ENCODE measurements at regions not wholly inside any gene's neighbourhood (a gene's known extent, or its start where the extent isn't known, plus 50 kb on each side); places are given as distances from the start of the nearest gene placed in this dataset.

DNA sequence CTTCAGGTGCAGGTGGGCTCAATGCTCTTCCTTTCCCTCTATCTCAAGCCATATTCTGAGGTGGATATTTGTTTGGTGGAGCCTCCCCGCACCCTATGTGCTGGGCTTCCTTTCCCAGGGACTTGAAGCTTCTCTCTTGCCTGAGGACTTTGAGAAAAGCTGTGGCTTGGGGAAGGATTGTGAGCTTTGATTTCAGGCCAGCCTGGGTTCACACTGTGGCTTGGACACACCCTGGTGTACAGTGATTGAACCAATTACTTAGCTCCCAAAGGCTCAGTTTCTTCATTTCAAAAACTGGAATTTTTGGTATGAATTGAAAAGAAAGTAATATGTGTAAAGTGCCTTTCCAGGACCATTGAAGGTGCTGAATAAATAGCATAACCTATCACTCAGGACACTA lies 224.5 kb upstream of the GLI3 start:
- no peak for DNase-seq (ENCODE audit: extremely low spot score)
- CTCF ChIA-PET, result no interaction called here
- POLR2A ChIA-PET, result no interaction called here
- no peak for TF ChIP-seq NFRKB (IDR thresholded peaks at IDR 0.05)
- TF ChIP-seq FOXM1 (IDR thresholded peaks at IDR 0.05; ENCODE audit: borderline replicate concordance), result no peak
- no peak for TF ChIP-seq SP1 (IDR thresholded peaks at IDR 0.05)
- no peak for TF ChIP-seq TARDBP (IDR thresholded peaks at IDR 0.05)
- TF ChIP-seq FOXK2 (IDR thresholded peaks at IDR 0.05), result no peak
- TF ChIP-seq L3MBTL2 (conservative IDR thresholded peaks at IDR 0.05), result no peak
- no peak for TF ChIP-seq CTBP1 (IDR thresholded peaks at IDR 0.05; ENCODE audit: borderline replicate concordance)
- TF ChIP-seq ZNF384 (IDR thresholded peaks at IDR 0.05), result no peak
- no peak for TF ChIP-seq FOXA1 (IDR thresholded peaks at IDR 0.05)
- TF ChIP-seq LEF1 (IDR thresholded peaks at IDR 0.05; ENCODE audit: borderline replicate concordance), result no peak
- no peak for TF ChIP-seq SUZ12 (IDR thresholded peaks at IDR 0.05)
- TF ChIP-seq HDGF (IDR thresholded peaks at IDR 0.05; ENCODE audit: borderline replicate concordance), result no peak
- TF ChIP-seq BHLHE40 (IDR thresholded peaks at IDR 0.05; ENCODE audit: borderline replicate concordance), result no peak
- no peak for TF ChIP-seq ARNT (IDR thresholded peaks at IDR 0.05)
- TF ChIP-seq, protein P1, sequence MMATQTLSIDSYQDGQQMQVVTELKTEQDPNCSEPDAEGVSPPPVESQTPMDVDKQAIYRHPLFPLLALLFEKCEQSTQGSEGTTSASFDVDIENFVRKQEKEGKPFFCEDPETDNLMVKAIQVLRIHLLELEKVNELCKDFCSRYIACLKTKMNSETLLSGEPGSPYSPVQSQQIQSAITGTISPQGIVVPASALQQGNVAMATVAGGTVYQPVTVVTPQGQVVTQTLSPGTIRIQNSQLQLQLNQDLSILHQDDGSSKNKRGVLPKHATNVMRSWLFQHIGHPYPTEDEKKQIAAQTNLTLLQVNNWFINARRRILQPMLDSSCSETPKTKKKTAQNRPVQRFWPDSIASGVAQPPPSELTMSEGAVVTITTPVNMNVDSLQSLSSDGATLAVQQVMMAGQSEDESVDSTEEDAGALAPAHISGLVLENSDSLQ (IDR thresholded peaks at IDR 0.05), result no peak

DNA sequence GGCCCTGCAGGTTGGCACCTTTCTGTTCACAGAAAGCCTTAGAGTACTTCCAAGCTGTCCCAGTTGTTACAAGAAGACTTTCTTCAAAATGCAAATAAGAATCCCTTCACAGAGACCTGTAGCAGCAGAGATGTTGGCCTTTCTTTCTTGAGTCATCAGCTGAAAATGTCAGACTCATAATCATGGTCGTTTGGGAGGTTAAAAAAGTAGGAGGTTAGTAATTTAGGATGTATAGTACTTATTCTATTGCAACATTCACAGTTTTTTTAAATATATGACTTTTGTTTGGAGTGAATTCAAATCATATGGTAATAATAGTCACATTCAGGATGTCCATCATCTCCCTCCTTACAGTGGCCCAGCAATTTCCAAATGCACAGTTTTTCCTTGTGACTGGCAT lies 223.9 kb upstream of the GLI3 start:
- no peak for DNase-seq (ENCODE audit: extremely low spot score)
- no peak for TF ChIP-seq NFRKB (IDR thresholded peaks at IDR 0.05)
- TF ChIP-seq HDGF (IDR thresholded peaks at IDR 0.05; ENCODE audit: borderline replicate concordance), result no peak
- no peak for TF ChIP-seq FOXM1 (IDR thresholded peaks at IDR 0.05; ENCODE audit: borderline replicate concordance)
- TF ChIP-seq L3MBTL2 (conservative IDR thresholded peaks at IDR 0.05), result no peak
- TF ChIP-seq CTBP1 (IDR thresholded peaks at IDR 0.05; ENCODE audit: borderline replicate concordance), result no peak
- TF ChIP-seq SP1 (IDR thresholded peaks at IDR 0.05), result no peak
- no peak for TF ChIP-seq ARNT (IDR thresholded peaks at IDR 0.05)
- TF ChIP-seq, protein P1 (IDR thresholded peaks at IDR 0.05), result no peak
- TF ChIP-seq FOXK2 (IDR thresholded peaks at IDR 0.05), result no peak
- no peak for TF ChIP-seq BHLHE40 (IDR thresholded peaks at IDR 0.05; ENCODE audit: borderline replicate concordance)
- no peak for TF ChIP-seq ZNF384 (IDR thresholded peaks at IDR 0.05)
- TF ChIP-seq ELF4 (IDR thresholded peaks at IDR 0.05), result no peak
- TF ChIP-seq SUZ12 (IDR thresholded peaks at IDR 0.05), result no peak
- TF ChIP-seq TARDBP (IDR thresholded peaks at IDR 0.05), result no peak
- TF ChIP-seq LEF1 (IDR thresholded peaks at IDR 0.05; ENCODE audit: borderline replicate concordance), result no peak
- no peak for TF ChIP-seq FOXA1 (IDR thresholded peaks at IDR 0.05)
- ChIA-PET POLR2A (no interaction called here), CTCF (no interaction called here)

DNA sequence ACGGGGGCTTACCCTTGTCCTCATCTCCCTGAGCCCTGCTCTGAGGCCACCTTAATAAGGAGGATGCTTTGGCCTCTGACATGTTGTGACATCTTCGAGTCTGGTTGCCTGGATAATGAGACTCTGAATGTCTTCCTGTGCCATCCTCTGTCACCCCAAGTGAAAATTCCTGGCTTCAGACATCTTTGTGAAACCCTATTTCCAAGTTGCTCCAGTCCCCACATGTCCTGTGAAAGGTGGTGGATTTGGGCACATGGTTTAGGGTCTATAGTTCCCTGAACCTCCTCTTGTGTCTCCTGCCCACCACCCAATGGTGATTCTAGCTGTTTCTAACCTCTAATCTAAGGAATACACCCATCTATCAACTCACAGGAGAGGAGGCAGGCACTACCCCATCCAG lies 223.1 kb upstream of the GLI3 start:
- CTCF ChIA-PET, result no interaction called here

GRCh38 chr7:42457663-42458062 lies 220.7 kb upstream of the GLI3 start:
- no peak for DNase-seq (ENCODE audit: extremely low spot score)
- TF ChIP-seq SUZ12 (IDR thresholded peaks at IDR 0.05) (no peak), BHLHE40 (IDR thresholded peaks at IDR 0.05; ENCODE audit: borderline replicate concordance) (no peak), TARDBP (IDR thresholded peaks at IDR 0.05) (no peak), L3MBTL2 (conservative IDR thresholded peaks at IDR 0.05) (no peak), FOXM1 (IDR thresholded peaks at IDR 0.05; ENCODE audit: borderline replicate concordance) (no peak), HDGF (IDR thresholded peaks at IDR 0.05; ENCODE audit: borderline replicate concordance) (no peak), FOXK2 (IDR thresholded peaks at IDR 0.05) (no peak), FOXA1 (IDR thresholded peaks at IDR 0.05) (no peak), CTBP1 (IDR thresholded peaks at IDR 0.05; ENCODE audit: borderline replicate concordance) (no peak), ELF4 (IDR thresholded peaks at IDR 0.05) (no peak), ARNT (IDR thresholded peaks at IDR 0.05) (no peak)
- TF ChIP-seq, protein P1 (IDR thresholded peaks at IDR 0.05), result no peak
- POLR2A ChIA-PET, result no interaction called here
- CTCF ChIA-PET, result no interaction called here

More for the DNA sequence above, 223.1 kb upstream of the GLI3 start:
- no peak for TF ChIP-seq LEF1 (IDR thresholded peaks at IDR 0.05; ENCODE audit: borderline replicate concordance)
- TF ChIP-seq ARNT (IDR thresholded peaks at IDR 0.05), result no peak
- TF ChIP-seq L3MBTL2 (conservative IDR thresholded peaks at IDR 0.05), result no peak
- no peak for TF ChIP-seq ZNF384 (IDR thresholded peaks at IDR 0.05)
- TF ChIP-seq, protein P1 (IDR thresholded peaks at IDR 0.05), result no peak
- no peak for TF ChIP-seq TARDBP (IDR thresholded peaks at IDR 0.05)
- TF ChIP-seq ELF4 (IDR thresholded peaks at IDR 0.05), result no peak
- TF ChIP-seq NFRKB (IDR thresholded peaks at IDR 0.05), result no peak
- no peak for TF ChIP-seq BHLHE40 (IDR thresholded peaks at IDR 0.05; ENCODE audit: borderline replicate concordance)
- no peak for TF ChIP-seq FOXM1 (IDR thresholded peaks at IDR 0.05; ENCODE audit: borderline replicate concordance)
- no peak for TF ChIP-seq SP1 (IDR thresholded peaks at IDR 0.05)
- TF ChIP-seq SUZ12 (IDR thresholded peaks at IDR 0.05), result no peak
- no peak for TF ChIP-seq HDGF (IDR thresholded peaks at IDR 0.05; ENCODE audit: borderline replicate concordance)
- TF ChIP-seq FOXA1 (IDR thresholded peaks at IDR 0.05), result no peak
- TF ChIP-seq CTBP1 (IDR thresholded peaks at IDR 0.05; ENCODE audit: borderline replicate concordance), result no peak
- no peak for TF ChIP-seq FOXK2 (IDR thresholded peaks at IDR 0.05)
- POLR2A ChIA-PET, result no interaction called here
- no peak for DNase-seq (ENCODE audit: extremely low spot score)

DNA sequence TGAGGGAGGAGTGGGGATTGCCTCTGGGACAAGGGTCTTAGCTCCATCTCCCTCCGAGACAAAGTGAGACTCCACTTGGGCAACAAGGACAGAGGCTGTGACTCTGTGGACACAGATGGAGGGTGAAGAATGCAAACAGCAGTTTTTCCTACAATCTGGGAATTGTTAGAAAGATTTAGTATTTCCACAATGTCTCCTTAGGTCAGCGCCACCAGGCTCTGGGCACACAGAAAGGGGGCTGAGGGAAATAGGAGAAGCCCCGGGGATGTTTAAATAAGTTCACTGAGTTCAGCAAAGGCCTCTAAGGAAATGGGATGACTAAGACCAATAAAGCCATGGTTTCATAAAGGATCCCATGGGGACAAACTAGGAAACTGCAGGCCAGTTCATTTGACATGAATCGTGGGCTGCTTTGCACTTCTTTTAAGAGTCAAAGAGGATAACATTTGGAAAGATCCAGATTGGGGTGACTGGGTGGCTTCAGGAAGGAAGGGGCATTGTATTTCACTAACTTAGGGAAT lies 219.8 kb upstream of the GLI3 start:
- CTCF ChIA-PET, result no interaction called here
- TF ChIP-seq ELF4 (IDR thresholded peaks at IDR 0.05) (no peak), SP1 (IDR thresholded peaks at IDR 0.05) (no peak), FOXK2 (IDR thresholded peaks at IDR 0.05) (no peak), ARNT (IDR thresholded peaks at IDR 0.05) (no peak), HDGF (IDR thresholded peaks at IDR 0.05; ENCODE audit: borderline replicate concordance) (no peak), FOXA1 (IDR thresholded peaks at IDR 0.05) (no peak), SUZ12 (IDR thresholded peaks at IDR 0.05) (no peak), L3MBTL2 (conservative IDR thresholded peaks at IDR 0.05) (no peak), NFRKB (IDR thresholded peaks at IDR 0.05) (no peak), TARDBP (IDR thresholded peaks at IDR 0.05) (no peak), BHLHE40 (IDR thresholded peaks at IDR 0.05; ENCODE audit: borderline replicate concordance) (no peak), CTBP1 (IDR thresholded peaks at IDR 0.05; ENCODE audit: borderline replicate concordance) (no peak), FOXM1 (IDR thresholded peaks at IDR 0.05; ENCODE audit: borderline replicate concordance) (no peak), ZNF384 (IDR thresholded peaks at IDR 0.05) (no peak), LEF1 (IDR thresholded peaks at IDR 0.05; ENCODE audit: borderline replicate concordance) (no peak)
- TF ChIP-seq, protein P1 (IDR thresholded peaks at IDR 0.05), result no peak
- POLR2A ChIA-PET, result no interaction called here
- DNase-seq (ENCODE audit: extremely low spot score), result no peak

All from HEK293T (cell line).